NB4 (cell line): ENCODE measurements at regions not wholly inside any gene's neighbourhood (a gene's known extent, or its start where the extent isn't known, plus 50 kb on each side); places are given as distances from the start of the nearest gene placed in this dataset.

Experiments used
- DNase-seq: peaks from one replicate; pipeline ENCODE4 v3.0.0; 2010; ENCODE audit warnings: low read depth
- H3K4me3 ChIP-seq: one replicate; pipeline ENCODE4 v1.5.1; 2011; ENCODE audit warnings: mild to moderate bottlenecking, low read depth, low read length, moderate library complexity
- CTCF ChIP-seq: IDR thresholded peaks from one replicate; pipeline ENCODE4 v1.5.1; 2012; ENCODE audit warnings: low read depth, low read length
- MAX ChIP-seq: IDR thresholded peaks from 2 replicates; pipeline ENCODE4 v1.6.1; 2011; ENCODE audit warnings: low read depth, low read length
- MYC ChIP-seq: IDR thresholded peaks from 2 replicates; pipeline ENCODE4 v1.6.1; 2011; ENCODE audit warnings: low read depth, low read length
- POLR2A ChIP-seq: IDR thresholded peaks from 2 replicates; pipeline ENCODE4 v1.6.1; 2011; ENCODE audit warnings: mild to moderate bottlenecking; ENCODE audit not compliant: insufficient read length; ENCODE audit errors: extremely low read depth

GRCh38 chr5:114055318-114056184 is 306.3 kb upstream of the KCNN2 start:
- H3K4me3 ChIP-seq = no peak overlapping the region
- no peak for DNase-seq
- no peak for TF ChIP-seq POLR2A
- no peak for TF ChIP-seq MYC
- no peak for TF ChIP-seq MAX
- TF ChIP-seq CTCF = no peak

GRCh38 chr5:114056185-114056538 is 305.7 kb upstream of the KCNN2 start:
- H3K4me3 ChIP-seq = no peak overlapping the region
- TF ChIP-seq POLR2A = no peak
- no peak for TF ChIP-seq CTCF
- no peak for DNase-seq

- TF ChIP-seq MYC = no peak
- no peak for TF ChIP-seq CTCF
- no peak for TF ChIP-seq POLR2A
- TF ChIP-seq MAX = no peak
- DNase-seq = no peak
- no peak overlapping the region for H3K4me3 ChIP-seq
Measured at GRCh38 chr5:114060866-114061265, 301.0 kb upstream of the KCNN2 start.

- TF ChIP-seq POLR2A (no peak), MYC (no peak), CTCF (no peak), MAX (no peak)
- no peak overlapping the region for H3K4me3 ChIP-seq
- no peak for DNase-seq
Measured at GRCh38 chr5:114062932-114063867, 298.7 kb upstream of the KCNN2 start.

GRCh38 chr5:114065912-114066311 is 296.0 kb upstream of the KCNN2 start:
- no peak for DNase-seq
- TF ChIP-seq CTCF (no peak), MAX (no peak), POLR2A (no peak), MYC (no peak)
- no peak overlapping the region for H3K4me3 ChIP-seq
